Osteoblast (primary cell): ENCODE measurements at regions not wholly inside any gene's neighbourhood (a gene's known extent, or its start where the extent isn't known, plus 50 kb on each side); places are given as distances from the start of the nearest gene placed in this dataset.
A peak's percentile ranks its signal among the peaks of the same experiment; 100 is the strongest.

Experiments used
- DNase-seq: peaks from one replicate; pipeline ENCODE4 v3.0.0; 2011; ENCODE audit warnings: low spot score, mixed read lengths; ENCODE audit not compliant: insufficient read length; ENCODE audit errors: missing footprints
- H2AFZ ChIP-seq: 2 replicates; pipeline ENCODE4 v1.6.0; 2011; ENCODE audit warnings: mild to moderate bottlenecking, low read length
- H3K27ac ChIP-seq: 2 replicates; pipeline ENCODE4 v1.5.1; 2011; ENCODE audit warnings: mild to moderate bottlenecking, low read depth, low read length, moderate library complexity
- H3K27me3 ChIP-seq: 2 replicates; pipeline ENCODE4 v1.6.0; 2012; ENCODE audit warnings: mild to moderate bottlenecking, control low read depth, inconsistent platforms, low read length, moderate library complexity; ENCODE audit not compliant: insufficient read depth
- H3K36me3 ChIP-seq: 2 replicates; pipeline ENCODE4 v1.5.1; 2011; ENCODE audit warnings: mild to moderate bottlenecking, low read length, control low read depth, moderate library complexity; ENCODE audit not compliant: insufficient read depth
- H3K4me1 ChIP-seq: 2 replicates; pipeline ENCODE4 v1.5.1; 2011; ENCODE audit warnings: mild to moderate bottlenecking, low read length, control low read depth, moderate library complexity; ENCODE audit not compliant: insufficient read depth
- H3K4me2 ChIP-seq: 2 replicates; pipeline ENCODE4 v1.6.0; 2011; ENCODE audit warnings: mild to moderate bottlenecking, low read length; ENCODE audit not compliant: insufficient read depth
- H3K4me3 ChIP-seq: fragments of 200-600 bp; sonication (generic); 3 replicates; pipeline ENCODE4 v1.5.1; 2012; ENCODE audit warnings: mild to moderate bottlenecking, low read length, inconsistent platforms; ENCODE audit not compliant: insufficient read depth
- H3K79me2 ChIP-seq: 2 replicates; pipeline ENCODE4 v1.6.0; 2012; ENCODE audit warnings: mild to moderate bottlenecking, low read length, control low read depth, inconsistent platforms; ENCODE audit not compliant: insufficient read depth
- H3K9me3 ChIP-seq: 2 replicates; pipeline ENCODE4 v1.5.1; 2011; ENCODE audit warnings: low read depth, low read length, control low read depth
- H4K20me1 ChIP-seq: 2 replicates; pipeline ENCODE4 v1.6.0; 2012; ENCODE audit warnings: mild to moderate bottlenecking, low read length, control low read depth; ENCODE audit not compliant: insufficient read depth
- CTCF ChIP-seq: IDR thresholded peaks from 2 replicates; pipeline ENCODE4 v1.5.1; 2011; ENCODE audit warnings: mild to moderate bottlenecking, low read depth, low read length, moderate library complexity; ENCODE audit errors: extremely low read depth

DNA sequence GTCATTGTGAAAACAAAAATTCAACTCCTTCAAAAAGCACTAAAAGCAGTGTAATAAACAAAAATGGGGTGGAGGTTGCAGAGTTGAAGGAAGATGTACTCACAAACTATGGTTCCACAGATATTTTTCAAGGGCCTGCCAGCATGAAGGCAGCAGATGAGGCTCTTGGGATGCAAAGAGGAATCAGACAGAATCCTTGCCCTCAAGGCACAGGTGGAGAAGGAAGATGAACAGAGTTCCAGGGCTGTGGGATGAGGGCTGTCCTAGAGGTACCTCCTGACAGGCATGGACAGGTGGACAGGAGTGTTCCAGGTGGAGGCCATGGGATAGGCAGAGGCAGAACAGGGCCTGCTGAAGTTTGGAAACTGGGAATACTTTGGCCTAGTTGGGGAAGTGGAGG, 140.5 kb upstream of the ANKH start:
- H3K79me2 ChIP-seq = no peaks in the 10 kb centered on the region
- H3K4me3 ChIP-seq = no peak overlapping the region
- H2AFZ ChIP-seq = no peak overlapping the region
- H3K9me3 ChIP-seq = no peaks in the 10 kb centered on the region
- H4K20me1 ChIP-seq = no peaks in the 10 kb centered on the region
- H3K27me3 ChIP-seq = no peaks in the 10 kb centered on the region
- TF ChIP-seq CTCF = no peak
- H3K4me2 ChIP-seq = no peak overlapping the region
- H3K4me1 ChIP-seq = peaks cover 52% of the 10 kb centered on the region
- no peak overlapping the region for H3K27ac ChIP-seq
- no peak for DNase-seq
- no peaks in the 10 kb centered on the region for H3K36me3 ChIP-seq

- Histone ChIP-seq H3K4me1 (peaks cover 58% of the 10 kb centered on the region), H3K27ac (no peak overlapping the region), H3K4me2 (peak overlapping the region; percentile 48), H3K36me3 (no peaks in the 10 kb centered on the region), H4K20me1 (no peaks in the 10 kb centered on the region), H2AFZ (no peak overlapping the region), H3K4me3 (no peak overlapping the region), H3K79me2 (no peaks in the 10 kb centered on the region), H3K9me3 (no peaks in the 10 kb centered on the region), H3K27me3 (no peaks in the 10 kb centered on the region)
- DNase-seq = no peak
- no peak for TF ChIP-seq CTCF
Measured at GRCh38 chr5:15010936-15011335, 139.4 kb upstream of the ANKH start.

DNA sequence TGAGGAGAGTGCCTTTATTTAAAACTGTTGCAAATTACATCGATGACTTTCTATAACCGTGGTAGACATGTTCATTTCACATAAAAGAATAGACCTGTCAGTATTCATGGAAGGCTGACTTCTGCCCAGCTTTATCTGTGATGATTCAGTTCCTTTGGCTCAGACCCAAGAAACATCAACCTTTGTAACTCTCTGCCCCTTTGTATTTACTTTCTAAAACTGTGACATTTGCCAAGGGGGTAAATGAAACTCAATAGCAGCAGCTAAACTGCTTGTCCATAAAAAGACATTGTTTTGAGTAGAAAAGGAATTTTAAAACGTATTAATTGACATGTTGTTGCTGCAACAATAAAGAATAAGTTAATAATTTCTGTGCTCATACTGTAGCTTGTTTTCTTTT, 137.8 kb upstream of the ANKH start:
- Histone ChIP-seq H3K36me3 (no peaks in the 10 kb centered on the region), H3K27ac (peak overlapping the region; percentile 90), H3K4me3 (no peak overlapping the region), H4K20me1 (no peaks in the 10 kb centered on the region), H2AFZ (no peak overlapping the region), H3K9me3 (no peaks in the 10 kb centered on the region), H3K27me3 (no peaks in the 10 kb centered on the region), H3K79me2 (no peaks in the 10 kb centered on the region), H3K4me2 (peak overlapping the region; percentile 77), H3K4me1 (peaks cover 52% of the 10 kb centered on the region)
- TF ChIP-seq CTCF = no peak
- DNase-seq = no peak

DNA sequence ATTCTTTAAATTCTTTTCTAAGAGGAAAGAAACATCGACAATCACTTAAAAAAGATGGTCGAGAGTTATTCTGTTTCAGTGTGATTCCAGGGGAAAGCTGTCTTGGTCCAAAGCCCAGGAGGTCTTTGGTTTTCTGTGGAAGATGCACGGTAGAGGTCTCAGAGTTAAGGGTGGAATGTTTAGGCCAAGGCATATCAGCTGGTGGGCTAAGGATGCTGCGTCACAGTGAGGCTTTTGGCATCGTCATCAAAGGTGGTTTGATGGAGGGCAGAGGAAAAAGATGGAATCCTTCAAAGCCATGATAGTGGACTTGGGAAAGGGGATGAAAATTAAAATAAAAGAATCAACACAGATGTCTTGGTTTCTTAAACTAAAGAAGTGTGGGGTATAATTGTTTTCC, 137.3 kb upstream of the ANKH start:
- no peak overlapping the region for H3K4me3 ChIP-seq
- peaks cover 52% of the 10 kb centered on the region for H3K4me1 ChIP-seq
- H3K27ac ChIP-seq = peak overlapping the region; percentile 90
- no peak for TF ChIP-seq CTCF
- H3K79me2 ChIP-seq = no peaks in the 10 kb centered on the region
- H3K36me3 ChIP-seq = no peaks in the 10 kb centered on the region
- no peak for DNase-seq
- H3K9me3 ChIP-seq = no peaks in the 10 kb centered on the region
- H2AFZ ChIP-seq = no peak overlapping the region
- H4K20me1 ChIP-seq = no peaks in the 10 kb centered on the region
- peak overlapping the region; percentile 77 for H3K4me2 ChIP-seq
- no peaks in the 10 kb centered on the region for H3K27me3 ChIP-seq
